ENCODE measurements at regions not wholly inside any gene's neighbourhood (a gene's known extent, or its start where the extent isn't known, plus 50 kb on each side); places are given as distances from the start of the nearest gene placed in this dataset.

GRCh38 chr3:194279701-194280360 is 71.3 kb downstream of the CPN2 start:
- no peak for DNase-seq (ENCODE audit: low read depth, low spot score)

GRCh38 chr3:194280777-194281176 is 70.4 kb downstream of the CPN2 start:
- no peak for DNase-seq (ENCODE audit: low read depth, low spot score)

GRCh38 chr3:194281306-194281705 is 69.8 kb downstream of the CPN2 start:
- DNase-seq (ENCODE audit: low read depth, low spot score), result no peak

- DNase-seq (ENCODE audit: low read depth, low spot score), result no peak
These were observed 69.4 kb downstream of the CPN2 start for GRCh38 chr3:194281766-194282165.

- no peak for DNase-seq (ENCODE audit: low read depth, low spot score)
These were observed 68.5 kb downstream of the CPN2 start for GRCh38 chr3:194282436-194283122.

GRCh38 chr3:194283221-194284006 is 67.7 kb downstream of the CPN2 start:
- no peak for DNase-seq (ENCODE audit: low read depth, low spot score)

- DNase-seq (ENCODE audit: low read depth, low spot score), result no peak
These were observed 66.8 kb downstream of the CPN2 start for GRCh38 chr3:194284351-194284750.

- no peak for DNase-seq (ENCODE audit: low read depth, low spot score)
These were observed 65.9 kb downstream of the CPN2 start for GRCh38 chr3:194285024-194285849.

GRCh38 chr3:194285850-194286197 is 65.3 kb downstream of the CPN2 start:
- DNase-seq (ENCODE audit: low read depth, low spot score), result no peak

- DNase-seq (ENCODE audit: low read depth, low spot score), result no peak
These were observed 64.6 kb downstream of the CPN2 start for GRCh38 chr3:194286375-194287146.

GRCh38 chr3:194287374-194287773 is 63.8 kb downstream of the CPN2 start:
- no peak for DNase-seq (ENCODE audit: low read depth, low spot score)

GRCh38 chr3:194287977-194288706 is 63.0 kb downstream of the CPN2 start:
- no peak for DNase-seq (ENCODE audit: low read depth, low spot score)

Measured in smooth muscle cell of the brain vasculature (primary cell).